DND-41 (cell line): ENCODE measurements at regions not wholly inside any gene's neighbourhood (a gene's known extent, or its start where the extent isn't known, plus 50 kb on each side); places are given as distances from the start of the nearest gene placed in this dataset.

Experiments used
- ATAC-seq: fragments of 200-7000 bp; cut with Tn5 transposase; 3 replicates; pipeline ENCODE4 v1.9.1; 2021; ENCODE audit warnings: low read depth; ENCODE audit not compliant: insufficient read depth
- DNase-seq: peaks from one replicate; pipeline ENCODE4 v3.0.0-alpha.2; 2020
- H2AFZ ChIP-seq: 2 replicates; pipeline ENCODE4 v1.6.0; 2012; ENCODE audit warnings: low read depth, low read length
- H3K27ac ChIP-seq: 2 replicates; pipeline ENCODE4 v1.5.1; 2012; ENCODE audit warnings: low read length, inconsistent platforms
- H3K27me3 ChIP-seq: fragments of 200-600 bp; sonication (generic); 2 replicates; pipeline ENCODE4 v1.6.0; 2012; ENCODE audit warnings: low read length, mild to moderate bottlenecking, inconsistent platforms; ENCODE audit not compliant: insufficient read depth, poor library complexity
- H3K36me3 ChIP-seq: 2 replicates; pipeline ENCODE4 v1.5.1; 2012; ENCODE audit warnings: low read length, inconsistent platforms; ENCODE audit not compliant: insufficient read depth
- H3K4me1 ChIP-seq: 2 replicates; pipeline ENCODE4 v1.5.1; 2012; ENCODE audit warnings: mild to moderate bottlenecking, low read length; ENCODE audit not compliant: insufficient read depth
- H3K4me2 ChIP-seq: 2 replicates; pipeline ENCODE4 v1.6.0; 2012; ENCODE audit warnings: mild to moderate bottlenecking, moderate library complexity, low read length, inconsistent platforms; ENCODE audit not compliant: insufficient read depth
- H3K4me3 ChIP-seq, 2 experiments: fragments of 200-600 bp in 1 of 2; shearing (Covaris generic) in 1 of 2; 2 replicates each; pipeline ENCODE4 v1.5.1; 2012 to 2016; ENCODE audit warnings: inconsistent platforms in 2 of 2, low read length in 2 of 2, mild to moderate bottlenecking in 2 of 2, low read depth in 1 of 2, moderate library complexity in 1 of 2
- H3K79me2 ChIP-seq: 2 replicates; pipeline ENCODE4 v1.6.0; 2012; ENCODE audit warnings: low read length, inconsistent platforms; ENCODE audit not compliant: insufficient read depth
- H3K9ac ChIP-seq: 2 replicates; pipeline ENCODE4 v1.6.0; 2012; ENCODE audit warnings: low read depth, mild to moderate bottlenecking, inconsistent platforms, low read length, moderate library complexity
- H3K9me3 ChIP-seq: 2 replicates; pipeline ENCODE4 v1.5.1; 2012; ENCODE audit warnings: low read length, moderate library complexity, mild to moderate bottlenecking, inconsistent platforms; ENCODE audit not compliant: insufficient read depth, severe bottlenecking
- H4K20me1 ChIP-seq: 2 replicates; pipeline ENCODE4 v1.6.0; 2012; ENCODE audit warnings: low read length; ENCODE audit not compliant: insufficient read depth
- EZH2 ChIP-seq: IDR thresholded peaks from 3 replicates; pipeline ENCODE4 v1.6.1; 2012; ENCODE audit warnings: borderline replicate concordance, low read depth, mild to moderate bottlenecking, moderate library complexity, low read length, inconsistent platforms; ENCODE audit not compliant: severe bottlenecking
- TF ChIP-seq, protein P1 (sequence below): IDR thresholded peaks from 2 replicates; pipeline ENCODE4 v1.5.1; 2012; ENCODE audit warnings: borderline replicate concordance, low read length, moderate library complexity, mild to moderate bottlenecking; ENCODE audit not compliant: poor library complexity, severe bottlenecking; ENCODE audit errors: extremely low read depth

- Histone ChIP-seq H3K4me1 (no peaks in the 10 kb centered on the region), H3K4me3 (no peak overlapping the region), H3K79me2 (no peaks in the 10 kb centered on the region), H3K9me3 (no peaks in the 10 kb centered on the region), H3K9ac (no peak overlapping the region), H3K36me3 (no peaks in the 10 kb centered on the region), H4K20me1 (no peaks in the 10 kb centered on the region), H3K4me2 (no peak overlapping the region), H2AFZ (no peak overlapping the region), H3K27me3 (no peaks in the 10 kb centered on the region), H3K27ac (no peak overlapping the region)
- no peak for TF ChIP-seq EZH2
- TF ChIP-seq, protein P1, sequence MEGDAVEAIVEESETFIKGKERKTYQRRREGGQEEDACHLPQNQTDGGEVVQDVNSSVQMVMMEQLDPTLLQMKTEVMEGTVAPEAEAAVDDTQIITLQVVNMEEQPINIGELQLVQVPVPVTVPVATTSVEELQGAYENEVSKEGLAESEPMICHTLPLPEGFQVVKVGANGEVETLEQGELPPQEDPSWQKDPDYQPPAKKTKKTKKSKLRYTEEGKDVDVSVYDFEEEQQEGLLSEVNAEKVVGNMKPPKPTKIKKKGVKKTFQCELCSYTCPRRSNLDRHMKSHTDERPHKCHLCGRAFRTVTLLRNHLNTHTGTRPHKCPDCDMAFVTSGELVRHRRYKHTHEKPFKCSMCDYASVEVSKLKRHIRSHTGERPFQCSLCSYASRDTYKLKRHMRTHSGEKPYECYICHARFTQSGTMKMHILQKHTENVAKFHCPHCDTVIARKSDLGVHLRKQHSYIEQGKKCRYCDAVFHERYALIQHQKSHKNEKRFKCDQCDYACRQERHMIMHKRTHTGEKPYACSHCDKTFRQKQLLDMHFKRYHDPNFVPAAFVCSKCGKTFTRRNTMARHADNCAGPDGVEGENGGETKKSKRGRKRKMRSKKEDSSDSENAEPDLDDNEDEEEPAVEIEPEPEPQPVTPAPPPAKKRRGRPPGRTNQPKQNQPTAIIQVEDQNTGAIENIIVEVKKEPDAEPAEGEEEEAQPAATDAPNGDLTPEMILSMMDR: no peak
- DNase-seq: no peak
- no peak for ATAC-seq
Observed at GRCh38 chr4:11620861-11621260, 192.2 kb upstream of the HS3ST1 start.

- no peaks in the 10 kb centered on the region for H3K4me1 ChIP-seq
- no peak for TF ChIP-seq EZH2
- TF ChIP-seq, protein P1: no peak
- no peak overlapping the region for H3K9ac ChIP-seq
- DNase-seq (no peak), ATAC-seq (no peak)
- no peaks in the 10 kb centered on the region for H3K79me2 ChIP-seq
- H2AFZ ChIP-seq: no peak overlapping the region
- H3K36me3 ChIP-seq: no peaks in the 10 kb centered on the region
- H3K27ac ChIP-seq: no peak overlapping the region
- no peak overlapping the region for H3K4me2 ChIP-seq
- H3K9me3 ChIP-seq: no peaks in the 10 kb centered on the region
- H3K4me3 ChIP-seq: no peak overlapping the region
- no peaks in the 10 kb centered on the region for H4K20me1 ChIP-seq
- H3K27me3 ChIP-seq: no peaks in the 10 kb centered on the region
Observed at GRCh38 chr4:11618666-11619282, 190.1 kb upstream of the HS3ST1 start.

- no peak overlapping the region for H2AFZ ChIP-seq
- H3K4me2 ChIP-seq: no peak overlapping the region
- no peaks in the 10 kb centered on the region for H3K4me1 ChIP-seq
- no peaks in the 10 kb centered on the region for H3K36me3 ChIP-seq
- H3K9me3 ChIP-seq: no peaks in the 10 kb centered on the region
- no peak for ATAC-seq
- H3K9ac ChIP-seq: no peak overlapping the region
- no peaks in the 10 kb centered on the region for H4K20me1 ChIP-seq
- DNase-seq: no peak
- H3K27me3 ChIP-seq: no peaks in the 10 kb centered on the region
- no peaks in the 10 kb centered on the region for H3K79me2 ChIP-seq
- no peak overlapping the region for H3K27ac ChIP-seq
- TF ChIP-seq, protein P1: no peak
- no peak for TF ChIP-seq EZH2
- H3K4me3 ChIP-seq: no peak overlapping the region
Observed at GRCh38 chr4:11616856-11617255, 188.2 kb upstream of the HS3ST1 start.
